Heart right ventricle (tissue), 16 donors: ENCODE measurements at regions not wholly inside any gene's neighbourhood (a gene's known extent, or its start where the extent isn't known, plus 50 kb on each side); places are given as distances from the start of the nearest gene placed in this dataset.

Experiments
- ATAC-seq, 8 donors: fragments of 200-7000 bp; cut with Tn5 transposase; one replicate each; pipeline ENCODE4 v1.9.1; 2020; ENCODE audit warnings: mild to moderate bottlenecking in 8 of 8, moderate library complexity in 8 of 8, moderate number of reproducible peaks in 1 of 8
- DNase-seq, 2 donors: peaks; one replicate each; pipeline ENCODE4 v3.0.0-alpha.2; 2020
- H3K27ac ChIP-seq, 10 donors: fragments of 200-600 bp; sonication (generic) in 2 of 10; one replicate each; pipeline versions ENCODE4 v1.5.0 to v1.8.0; 2020 to 2022; ENCODE audit warnings: mild to moderate bottlenecking in 3 of 10
- H3K27me3 ChIP-seq, 7 donors: fragments of 200-600 bp; one replicate each; pipeline ENCODE4 v1.8.0; 2021 to 2022; ENCODE audit warnings: mild to moderate bottlenecking in 2 of 7
- H3K36me3 ChIP-seq, 9 donors: fragments of 200-600 bp; sonication (generic) in 1 of 9; one replicate each; pipeline versions ENCODE4 v1.5.0 to v1.8.0; 2020 to 2022; ENCODE audit warnings: mild to moderate bottlenecking in 2 of 9
- H3K4me1 ChIP-seq, 9 donors: fragments of 200-600 bp; sonication (generic) in 1 of 9; one replicate each; pipeline versions ENCODE4 v1.5.0 to v1.8.0; 2020 to 2022; ENCODE audit warnings: mild to moderate bottlenecking in 4 of 9
- H3K4me3 ChIP-seq, 10 donors: fragments of 200-600 bp; sonication (generic) in 2 of 10; one replicate each; pipeline versions ENCODE4 v1.5.0 to v1.8.0; 2020 to 2022; ENCODE audit warnings: mild to moderate bottlenecking in 7 of 10, moderate library complexity in 2 of 10
- H3K9me3 ChIP-seq, 11 donors: fragments of 200-600 bp in 10 of 11; sonication (generic) in 2 of 11; one replicate each; pipeline versions ENCODE4 v1.5.0 to v1.8.0; 2013 to 2022; ENCODE audit warnings: mild to moderate bottlenecking in 2 of 11, control low read depth in 1 of 11, moderate library complexity in 1 of 11
- WGBS, 2 donors: extraction: QIAGEN DNeasy Blood & Tissue Kit; methylation state at CpG; one replicate each; pipeline ENCODE4 v1.1.7; 2013; ENCODE audit warnings: inconsistent platforms in 1 of 2; 5-methylcytosine and 5-hydroxymethylcytosine counted together
- intact Hi-C, 10 donors: fragments of 100-400 bp; cut with DNase I; formaldehyde crosslinking; loops; one replicate each; pipeline versions ENCODE4 v1.11.1 to v1.14.2; 2022
- TF ChIP-seq, protein P1 (sequence below), 9 donors: fragments of 200-600 bp; sonication (generic) in 2 of 9; IDR thresholded peaks; one replicate each; pipeline versions ENCODE4 v1.5.0 to v1.8.0; 2021 to 2022; ENCODE audit warnings: antibody characterized with exemption in 9 of 9, mild to moderate bottlenecking in 5 of 9, moderate library complexity in 1 of 9
- donor health status: Arrhythmogenic right ventricular cardiomyopathy.
- donor health status: ischemic (EF 13 %, LVEDD 7.1; RV severe dilation, severe dysfunction).
- donor health status: healthy with polysubstance abuse.
- donor health status: DM: no; HTN: yes; CAD: no.
- donor health status: DM: no; HTN: no; CAD: no.
- donor health status: ischemic (EF 25% LVEDD 6.9; RV normal size, moderate dysfunction).
- donor health status: ischemic (EF 25% LVEDD 5.7; RV mildly dilated, moderate dysfunction).
- donor health status: healthy.
- donor health status: DM: yes; HTN: yes; CAD: no.
- donor health status: Ischemic cardiomyopathy.
- donor health status: ischemic (EF 35%, LVEDD 5.7; RV mildly dilated, moderate dysfunction).
- donor health status: nonischemic (EF 11% LVEDD 7.7; RV severe dilation, severe dysfunction).
- donor health status: DM: yes; HTN: yes; CAD: no.
- donor health status: PGD.
- donor health status: ischemic (EF 29% LVEDD 5.4; RV normal size, mild dysfunction).
- donor health status: nonischemic (EF 23%, LVEDD 6.1; RV moderate dilation, normal function).

DNA sequence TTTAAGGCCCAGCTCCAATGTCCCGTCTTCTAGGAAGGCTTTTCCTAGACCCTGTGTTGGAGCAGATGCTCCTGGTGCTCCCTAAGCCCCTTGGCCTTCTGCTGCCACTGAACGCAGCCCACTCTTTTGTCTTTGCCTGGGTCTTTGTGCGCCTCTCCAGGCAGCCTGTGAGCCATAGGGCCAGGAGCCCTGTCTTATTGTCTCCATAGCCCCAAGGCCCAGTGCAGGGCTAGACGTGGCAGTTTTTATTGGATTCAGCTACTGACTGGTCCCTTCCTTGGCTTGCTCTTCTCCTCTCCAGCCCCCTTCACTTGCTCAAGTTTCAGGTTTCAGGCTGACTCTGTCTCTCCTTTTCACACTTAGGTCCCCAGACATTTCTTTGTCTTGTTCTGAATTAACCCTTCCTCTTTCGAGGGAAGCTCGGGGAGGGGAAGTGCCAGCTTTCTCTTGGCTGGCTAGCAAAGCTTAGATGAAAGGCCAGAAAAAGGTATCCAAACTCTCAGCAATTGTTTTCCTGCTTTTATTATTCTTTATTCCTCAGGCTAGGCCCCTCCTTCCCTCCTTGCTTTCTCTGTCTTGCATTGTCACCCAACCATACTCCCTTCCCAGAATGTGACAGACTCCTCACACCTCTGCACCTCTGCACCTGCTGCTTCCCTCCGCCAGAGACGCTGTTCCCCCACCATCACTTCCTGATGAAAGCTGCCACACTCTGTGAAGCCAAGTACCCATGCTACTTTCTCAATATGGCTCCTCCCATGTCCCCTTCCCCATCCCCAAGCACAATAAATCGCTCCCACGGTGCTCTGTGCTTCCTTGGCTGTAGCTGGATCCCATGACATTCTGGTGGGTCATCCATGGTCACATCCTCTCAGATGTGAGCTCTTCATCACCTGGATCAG lies 101.6 kb upstream of the CPEB4 start:
- no peak for DNase-seq
- H3K36me3 ChIP-seq, result no peaks in the 10 kb centered on the region
- 72 to 85% methylated on average over 10 of the region's 10 CpGs for WGBS, 2 donors
- no peak for ATAC-seq
- no peak overlapping the region for H3K4me3 ChIP-seq
- H3K9me3 ChIP-seq, result no peaks in the 10 kb centered on the region
- no peak overlapping the region for H3K27ac ChIP-seq
- intact Hi-C loops, result no loop called here
- TF ChIP-seq, protein P1, sequence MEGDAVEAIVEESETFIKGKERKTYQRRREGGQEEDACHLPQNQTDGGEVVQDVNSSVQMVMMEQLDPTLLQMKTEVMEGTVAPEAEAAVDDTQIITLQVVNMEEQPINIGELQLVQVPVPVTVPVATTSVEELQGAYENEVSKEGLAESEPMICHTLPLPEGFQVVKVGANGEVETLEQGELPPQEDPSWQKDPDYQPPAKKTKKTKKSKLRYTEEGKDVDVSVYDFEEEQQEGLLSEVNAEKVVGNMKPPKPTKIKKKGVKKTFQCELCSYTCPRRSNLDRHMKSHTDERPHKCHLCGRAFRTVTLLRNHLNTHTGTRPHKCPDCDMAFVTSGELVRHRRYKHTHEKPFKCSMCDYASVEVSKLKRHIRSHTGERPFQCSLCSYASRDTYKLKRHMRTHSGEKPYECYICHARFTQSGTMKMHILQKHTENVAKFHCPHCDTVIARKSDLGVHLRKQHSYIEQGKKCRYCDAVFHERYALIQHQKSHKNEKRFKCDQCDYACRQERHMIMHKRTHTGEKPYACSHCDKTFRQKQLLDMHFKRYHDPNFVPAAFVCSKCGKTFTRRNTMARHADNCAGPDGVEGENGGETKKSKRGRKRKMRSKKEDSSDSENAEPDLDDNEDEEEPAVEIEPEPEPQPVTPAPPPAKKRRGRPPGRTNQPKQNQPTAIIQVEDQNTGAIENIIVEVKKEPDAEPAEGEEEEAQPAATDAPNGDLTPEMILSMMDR (IDR thresholded peaks at IDR 0.05), result no peak
- H3K4me1 ChIP-seq, result peaks cover 0 to 37% (median 10%) of the 10 kb centered on the region in 9 donors
- no peaks in the 10 kb centered on the region for H3K27me3 ChIP-seq

DNA sequence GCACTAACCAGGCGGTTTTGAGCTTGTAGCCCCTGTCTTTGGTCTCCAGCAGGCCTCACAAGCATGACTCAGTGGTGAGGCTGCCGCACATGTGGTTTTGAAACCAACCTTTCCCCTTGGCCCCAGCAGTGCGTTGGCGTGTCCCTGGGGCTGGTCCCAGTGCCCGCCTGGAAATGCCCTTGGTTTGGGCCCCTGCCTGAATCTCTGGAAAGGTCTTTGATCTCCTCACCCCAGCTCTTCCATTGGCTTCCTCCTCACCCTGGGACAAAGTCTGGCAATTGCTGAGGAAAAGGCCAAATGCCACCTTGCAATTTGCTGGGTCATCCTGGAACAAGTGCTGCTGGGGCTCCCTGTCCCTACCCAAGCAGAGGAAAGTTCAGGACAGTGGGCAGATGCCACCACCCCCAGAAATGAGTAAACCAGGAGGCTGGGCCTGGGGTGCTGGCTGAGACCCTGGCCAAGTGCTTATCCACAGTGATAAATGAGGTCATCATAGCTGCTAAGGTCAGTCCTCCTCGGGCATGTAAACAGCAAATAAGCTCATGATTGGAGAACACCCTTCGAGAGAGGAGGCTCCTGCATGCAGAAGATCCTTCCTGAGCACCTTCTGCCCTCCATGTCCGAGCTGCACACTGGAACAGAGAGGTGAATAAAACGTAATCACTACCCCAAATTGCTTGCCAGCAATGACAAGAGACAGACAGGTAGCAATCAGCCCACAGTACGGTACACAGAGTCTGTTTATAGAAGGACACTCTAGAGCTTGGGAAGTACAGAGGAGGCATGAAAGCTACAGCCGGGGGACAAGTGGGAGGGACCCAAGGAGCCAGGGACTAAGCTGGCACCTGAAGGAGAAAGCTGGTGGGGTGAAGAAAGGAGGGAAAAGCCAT lies 98.9 kb upstream of the CPEB4 start:
- Histone ChIP-seq H3K4me1 (peaks cover 0 to 26% (median 0%) of the 10 kb centered on the region in 9 donors), H3K9me3 (no peaks in the 10 kb centered on the region), H3K27me3 (no peaks in the 10 kb centered on the region), H3K36me3 (no peaks in the 10 kb centered on the region), H3K27ac (no peak overlapping the region), H3K4me3 (no peak overlapping the region)
- ATAC-seq (peak in 3 of 8 donors; percentile 22 to 41 (median 27)), DNase-seq (no peak)
- intact Hi-C loops, result no loop called here
- TF ChIP-seq, protein P1 (IDR thresholded peaks at IDR 0.05), result no peak
- 67 to 75% methylated on average over 11 of the region's 11 CpGs for WGBS, 2 donors

DNA sequence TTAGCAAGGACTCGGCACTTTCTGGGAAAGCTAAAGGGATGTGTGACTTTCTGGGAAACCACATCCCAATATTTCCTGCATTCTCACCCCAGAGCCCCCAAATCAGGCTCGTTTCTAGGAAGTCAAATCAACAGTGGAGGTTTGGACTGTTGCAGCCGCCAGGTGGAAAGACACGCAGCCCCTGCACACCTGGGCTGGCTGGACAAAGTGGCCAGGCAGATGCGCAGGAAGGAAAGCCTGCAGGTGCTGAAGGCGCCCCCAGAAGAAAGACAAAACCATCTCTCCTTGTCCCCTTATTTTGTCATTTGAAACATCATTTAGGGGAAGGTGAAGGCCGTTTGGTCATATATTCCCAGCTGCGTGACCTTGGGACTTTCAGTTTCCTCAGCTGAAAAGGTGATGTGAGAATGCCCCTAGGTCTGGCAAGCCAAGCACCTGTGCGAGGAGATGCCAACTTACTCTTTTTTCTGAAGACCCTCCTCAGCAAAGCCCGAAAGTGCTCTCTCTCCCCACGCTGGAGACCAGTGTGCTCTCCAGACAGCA lies 97.9 kb upstream of the CPEB4 start:
- Histone ChIP-seq H3K4me1 (peaks cover 0 to 31% (median 0%) of the 10 kb centered on the region in 9 donors), H3K27ac (no peak overlapping the region), H3K36me3 (no peaks in the 10 kb centered on the region), H3K27me3 (no peaks in the 10 kb centered on the region), H3K9me3 (no peaks in the 10 kb centered on the region), H3K4me3 (no peak overlapping the region)
- 87 to 91% methylated on average over 11 of the region's 11 CpGs for WGBS, 2 donors
- intact Hi-C loops, result no loop called here
- TF ChIP-seq, protein P1 (IDR thresholded peaks at IDR 0.05), result no peak
- no peak for ATAC-seq
- DNase-seq, result no peak
